ENCODE measurements at regions not wholly inside any gene's neighbourhood (a gene's known extent, or its start where the extent isn't known, plus 50 kb on each side); places are given as distances from the start of the nearest gene placed in this dataset.

- no peak for DNase-seq
Observed at GRCh38 chr1:4330805-4331766, 323.3 kb upstream of the AJAP1 start.

GRCh38 chr1:4331767-4332163 is 322.6 kb upstream of the AJAP1 start:
- DNase-seq = no peak

- DNase-seq = no peak
Observed at GRCh38 chr1:4336507-4336906, 317.9 kb upstream of the AJAP1 start.

- DNase-seq = no peak
Observed at GRCh38 chr1:4341421-4341820, 313.0 kb upstream of the AJAP1 start.

GRCh38 chr1:4344065-4344732 is 310.2 kb upstream of the AJAP1 start:
- DNase-seq = no peak

- DNase-seq = no peak
Observed at GRCh38 chr1:4345094-4345493, 309.3 kb upstream of the AJAP1 start.

GRCh38 chr1:4346131-4346530 is 308.3 kb upstream of the AJAP1 start:
- no peak for DNase-seq

GRCh38 chr1:4351453-4351852 is 303.0 kb upstream of the AJAP1 start:
- no peak for DNase-seq

GRCh38 chr1:4353090-4353856 is 301.1 kb upstream of the AJAP1 start:
- no peak for DNase-seq

GRCh38 chr1:4355839-4356238 is 298.6 kb upstream of the AJAP1 start:
- DNase-seq = no peak

- no peak for DNase-seq
Observed at GRCh38 chr1:4362314-4363044, 291.9 kb upstream of the AJAP1 start.

GRCh38 chr1:4366091-4366490 is 288.3 kb upstream of the AJAP1 start:
- DNase-seq = no peak

- DNase-seq = no peak
Observed at GRCh38 chr1:4367230-4367777, 287.1 kb upstream of the AJAP1 start.

- no peak for DNase-seq
Observed at GRCh38 chr1:4369335-4369734, 285.1 kb upstream of the AJAP1 start.

GRCh38 chr1:4371849-4372248 is 282.6 kb upstream of the AJAP1 start:
- no peak for DNase-seq

GRCh38 chr1:4375812-4376211 is 278.6 kb upstream of the AJAP1 start:
- DNase-seq = no peak

GRCh38 chr1:4379451-4380175 is 274.8 kb upstream of the AJAP1 start:
- DNase-seq = no peak

- no peak for DNase-seq
Observed at GRCh38 chr1:4380564-4381168, 273.7 kb upstream of the AJAP1 start.

GRCh38 chr1:4393191-4393590 is 261.2 kb upstream of the AJAP1 start:
- no peak for DNase-seq

GRCh38 chr1:4394366-4394765 is 260.0 kb upstream of the AJAP1 start:
- no peak for DNase-seq

GRCh38 chr1:4395158-4395557 is 259.3 kb upstream of the AJAP1 start:
- no peak for DNase-seq
